GM19025 (cell line): ENCODE measurements at regions not wholly inside any gene's neighbourhood (a gene's known extent, or its start where the extent isn't known, plus 50 kb on each side); places are given as distances from the start of the nearest gene placed in this dataset.
A peak's percentile ranks its signal among the peaks of the same experiment; 100 is the strongest.

Source experiments
- ATAC-seq: cut with Tn5 transposase; IDR thresholded peaks from one replicate; pipeline ENCODE4 v1.9.1; 2021; ENCODE audit warnings: mild to moderate bottlenecking, low read depth, moderate library complexity; ENCODE audit not compliant: unreplicated experiment

GRCh38 chr6:21981235-21981833 is 315.5 kb downstream of the PRL start:
- no peak for ATAC-seq

- ATAC-seq: no peak
These were observed 312.7 kb downstream of the PRL start for GRCh38 chr6:21984135-21984534.

- ATAC-seq: no peak
These were observed 312.3 kb downstream of the PRL start for GRCh38 chr6:21984561-21984960.

- ATAC-seq: no peak
These were observed 310.9 kb downstream of the PRL start for GRCh38 chr6:21985904-21986303.

GRCh38 chr6:21986703-21987102 is 310.1 kb downstream of the PRL start:
- no peak for ATAC-seq

GRCh38 chr6:21987501-21987957 is 309.3 kb downstream of the PRL start:
- peak; percentile 73 for ATAC-seq

GRCh38 chr6:21990577-21990976 is 306.3 kb downstream of the PRL start:
- ATAC-seq: no peak

- no peak for ATAC-seq
These were observed 304.5 kb downstream of the PRL start for GRCh38 chr6:21992178-21992967.

GRCh38 chr6:21993841-21994240 is 303.0 kb downstream of the PRL start:
- ATAC-seq: no peak

- no peak for ATAC-seq
These were observed 302.0 kb downstream of the PRL start for GRCh38 chr6:21994821-21995220.

- no peak for ATAC-seq
These were observed 301.5 kb downstream of the PRL start for GRCh38 chr6:21995318-21995717.

GRCh38 chr6:21996425-21997118 is 300.3 kb downstream of the PRL start:
- ATAC-seq: no peak

GRCh38 chr6:21997119-21998037 is 299.5 kb downstream of the PRL start:
- ATAC-seq: no peak

- ATAC-seq: no peak
These were observed 298.3 kb downstream of the PRL start for GRCh38 chr6:21998582-21998981.

GRCh38 chr6:21999012-21999528 is 297.8 kb downstream of the PRL start:
- ATAC-seq: no peak

GRCh38 chr6:21999741-22000140 is 297.1 kb downstream of the PRL start:
- no peak for ATAC-seq

GRCh38 chr6:22001396-22002027 is 295.3 kb downstream of the PRL start:
- ATAC-seq: no peak

GRCh38 chr6:22003287-22003686 is 293.5 kb downstream of the PRL start:
- no peak for ATAC-seq

GRCh38 chr6:22006795-22007194 is 290.0 kb downstream of the PRL start:
- ATAC-seq: no peak

GRCh38 chr6:22007469-22007868 is 289.4 kb downstream of the PRL start:
- no peak for ATAC-seq
